BLaER1 treated with 17β-estradiol and CSF1 and Interleukin-3, amounts not matched to agents 10 nM and 100 nM (cell line): ENCODE measurements at regions not wholly inside any gene's neighbourhood (a gene's known extent, or its start where the extent isn't known, plus 50 kb on each side); places are given as distances from the start of the nearest gene placed in this dataset.
"Not testable (repeated sequence)": the region's sequence is repeated elsewhere in the genome, so short reads cannot be mapped to it uniquely, and the experiment has no call there.

ENCODE experiments used
- H3K27ac ChIP-seq, 11 experiments: shearing (Covaris generic); formaldehyde crosslinking; 2 replicates each; pipeline ENCODE4 v1.8.1; 2022
- H3K27me3 ChIP-seq, 11 experiments: shearing (Covaris generic); formaldehyde crosslinking; 2 replicates each; pipeline ENCODE4 v1.8.1; 2022
- H3K36me3 ChIP-seq, 11 experiments: shearing (Covaris generic); formaldehyde crosslinking; 2 replicates each; pipeline ENCODE4 v1.8.1; 2022
- H3K4me1 ChIP-seq, 10 experiments: shearing (Covaris generic); formaldehyde crosslinking; 2 replicates each; pipeline ENCODE4 v1.8.1; 2022
- H3K4me2 ChIP-seq, 11 experiments: shearing (Covaris generic); formaldehyde crosslinking; 2 replicates each; pipeline ENCODE4 v1.8.1; 2022
- H3K4me3 ChIP-seq, 10 experiments: shearing (Covaris generic); formaldehyde crosslinking; 2 replicates each; pipeline ENCODE4 v1.8.1; 2022
- H3K9ac ChIP-seq, 11 experiments: shearing (Covaris generic); formaldehyde crosslinking; 2 replicates each; pipeline ENCODE4 v1.8.1; 2022
- H3K9me3 ChIP-seq, 11 experiments: shearing (Covaris generic); formaldehyde crosslinking; replicated peaks in 1 of 11; 2 replicates each; pipeline ENCODE4 v1.8.1; 2022
- H4K20me1 ChIP-seq, 11 experiments: shearing (Covaris generic); formaldehyde crosslinking; 2 replicates each; pipeline ENCODE4 v1.8.1; 2022
- Cebpa-rat ChIP-seq, 11 experiments: shearing (Covaris generic); IDR thresholded peaks; 2 replicates each; pipeline ENCODE4 v1.8.1; 2022

GRCh38 chr18:68179811-68180210 lies 535.1 kb downstream of the TMX3 start:
- Histone ChIP-seq H3K4me1 (no peaks in the 10 kb centered on the region), H3K9me3 (no peaks in the 10 kb centered on the region), H3K4me3 (no peak overlapping the region), H3K9ac (no peak overlapping the region), H3K36me3 (no peaks in the 10 kb centered on the region), H3K27me3 (no peaks in the 10 kb centered on the region), H3K27ac (no peak overlapping the region), H4K20me1 (no peaks in the 10 kb centered on the region), H3K4me2 (no peak overlapping the region)
- no peak for TF ChIP-seq Cebpa-rat (IDR thresholded peaks at IDR 0.05)

- Histone ChIP-seq H3K9ac (no peak overlapping the region), H3K4me3 (no peak overlapping the region), H3K27me3 (no peaks in the 10 kb centered on the region), H3K4me2 (no peak overlapping the region), H3K36me3 (no peaks in the 10 kb centered on the region), H3K27ac (no peak overlapping the region), H3K9me3 (no peaks in the 10 kb centered on the region), H3K4me1 (no peaks in the 10 kb centered on the region), H4K20me1 (no peaks in the 10 kb centered on the region)
- TF ChIP-seq Cebpa-rat (IDR thresholded peaks at IDR 0.05), result no peak
Observed at GRCh38 chr18:68178921-68179320, 536.0 kb downstream of the TMX3 start.

DNA sequence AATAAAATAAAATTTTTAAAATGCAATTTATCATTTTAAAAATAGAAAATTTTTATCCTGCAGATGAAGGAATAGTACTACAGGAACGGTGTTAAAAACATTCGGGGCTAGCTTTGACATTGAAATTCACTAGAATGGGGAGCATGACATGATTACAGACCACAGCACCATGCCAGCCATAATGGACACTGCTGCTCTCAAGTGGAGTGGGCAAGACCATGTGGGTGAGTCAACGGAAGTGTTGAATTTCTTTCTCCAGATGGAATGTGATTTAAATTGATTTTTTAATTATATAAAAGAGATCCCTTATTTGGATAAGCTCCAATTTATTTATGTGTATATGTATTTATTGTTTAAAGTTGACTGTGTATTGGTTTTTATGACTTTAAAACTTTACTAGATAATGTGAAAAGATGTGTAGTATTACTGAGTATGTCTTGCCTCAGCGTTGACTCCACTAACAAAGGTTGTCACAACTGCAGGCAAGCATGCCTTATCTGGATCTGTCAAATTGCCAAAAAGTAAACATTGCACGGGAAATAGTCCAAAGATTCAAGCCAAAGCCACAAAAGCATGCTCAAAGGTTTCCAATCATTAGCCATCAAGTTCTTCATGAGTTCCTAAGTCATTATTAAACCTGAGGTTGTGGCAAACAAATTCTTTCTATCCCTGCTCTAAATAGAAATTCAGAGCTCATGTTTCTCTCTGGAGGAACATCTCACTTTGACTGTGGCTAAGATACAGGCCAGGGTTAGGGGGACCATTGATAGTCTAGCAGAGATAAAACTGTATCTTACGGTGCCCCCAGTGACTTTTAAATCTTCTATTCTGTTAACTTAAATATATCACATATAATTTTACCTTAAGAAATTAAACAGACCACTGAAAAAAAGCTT lies 536.9 kb downstream of the TMX3 start:
- no peak overlapping the region for H3K27ac ChIP-seq
- H3K4me3 ChIP-seq, result no peak overlapping the region
- no peaks in the 10 kb centered on the region for H3K36me3 ChIP-seq
- TF ChIP-seq Cebpa-rat (IDR thresholded peaks at IDR 0.05), result no peak
- H3K27me3 ChIP-seq, result no peaks in the 10 kb centered on the region
- H3K4me1 ChIP-seq, result no peaks in the 10 kb centered on the region
- H3K9me3 ChIP-seq, result no peaks in the 10 kb centered on the region
- H3K4me2 ChIP-seq, result no peak overlapping the region
- 0 out of 22 replicates have a peak, but pooled peaks cover 0 to 2% (median 0%) of the 10 kb centered on the region in 11 experiments for H4K20me1 ChIP-seq
- no peak overlapping the region for H3K9ac ChIP-seq

GRCh38 chr18:68176901-68177300 lies 538.0 kb downstream of the TMX3 start:
- Histone ChIP-seq H3K36me3 (no peaks in the 10 kb centered on the region), H3K27me3 (no peaks in the 10 kb centered on the region), H3K4me2 (no peak overlapping the region), H3K27ac (no peak overlapping the region), H3K4me3 (no peak overlapping the region), H3K9ac (no peak overlapping the region), H3K9me3 (no peaks in the 10 kb centered on the region), H3K4me1 (no peaks in the 10 kb centered on the region), H4K20me1 (0 out of 22 replicates have a peak, but pooled peaks cover 0 to 2% (median 0%) of the 10 kb centered on the region in 11 experiments)
- no peak for TF ChIP-seq Cebpa-rat (IDR thresholded peaks at IDR 0.05)

DNA sequence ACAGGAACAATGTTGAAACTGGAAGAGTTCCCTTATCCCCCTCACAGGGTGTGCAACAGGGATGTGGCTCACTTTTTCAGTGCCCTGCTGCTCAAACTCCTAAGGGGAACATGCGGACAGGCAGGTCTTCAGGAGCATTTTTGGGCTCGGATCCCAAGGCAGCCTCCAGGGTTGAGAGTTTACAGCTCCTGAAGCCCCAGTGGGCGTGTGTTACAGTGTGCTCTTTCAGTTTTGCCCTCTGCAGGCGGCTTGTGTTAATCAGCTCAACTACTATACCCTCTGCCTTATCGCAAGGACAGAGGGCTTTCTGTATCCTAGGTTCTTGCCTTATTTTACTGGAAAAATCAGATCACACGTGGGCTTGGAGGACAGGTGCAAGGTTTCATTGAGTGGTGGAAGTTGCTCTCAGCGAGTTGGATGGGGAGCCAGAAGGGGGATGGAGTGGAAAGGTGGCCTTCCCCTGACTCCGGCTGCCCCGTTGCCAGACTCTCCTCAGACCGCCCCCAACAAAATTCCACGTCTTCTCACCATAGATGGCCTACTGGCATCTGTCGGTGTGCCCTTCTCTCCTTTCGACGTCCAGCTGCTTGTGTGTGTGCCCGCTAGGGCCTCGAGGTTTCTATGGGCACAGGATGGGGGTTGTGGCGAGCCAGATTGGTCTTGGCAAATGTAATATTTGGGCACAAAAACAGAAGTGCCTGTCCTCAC lies 541.9 kb downstream of the TMX3 start:
- no peaks in the 10 kb centered on the region for H3K9me3 ChIP-seq
- H3K36me3 ChIP-seq, result no peaks in the 10 kb centered on the region
- H4K20me1 ChIP-seq, result 0 out of 22 replicates have a peak, but pooled peaks cover 0 to 2% (median 0%) of the 10 kb centered on the region in 11 experiments
- no peak for TF ChIP-seq Cebpa-rat (IDR thresholded peaks at IDR 0.05)
- H3K4me1 ChIP-seq, result no peaks in the 10 kb centered on the region
- H3K9ac ChIP-seq, result no peak overlapping the region
- no peak overlapping the region for H3K4me2 ChIP-seq
- no peak overlapping the region for H3K4me3 ChIP-seq
- no peak overlapping the region for H3K27ac ChIP-seq
- H3K27me3 ChIP-seq, result no peaks in the 10 kb centered on the region

DNA sequence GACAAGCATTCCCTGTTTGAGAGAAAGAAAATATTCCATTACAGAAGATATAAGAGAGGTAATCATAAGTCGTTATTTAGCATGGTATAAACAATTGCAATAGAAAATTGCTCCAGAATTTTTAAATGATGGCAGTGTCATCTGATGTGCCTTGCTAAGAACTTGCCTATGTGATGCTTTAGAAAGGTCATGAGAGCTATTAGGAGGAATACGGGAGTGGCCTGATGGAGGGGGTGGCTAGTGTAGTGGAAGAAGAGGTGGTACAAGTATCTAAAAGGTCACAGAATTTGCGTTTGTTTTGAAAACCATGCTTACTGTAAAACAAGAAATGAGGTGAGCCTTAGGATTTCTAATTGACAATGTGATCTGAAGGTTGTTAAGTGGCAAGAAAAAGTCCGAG lies 550.0 kb downstream of the TMX3 start:
- no peak for TF ChIP-seq Cebpa-rat (IDR thresholded peaks at IDR 0.05)

DNA sequence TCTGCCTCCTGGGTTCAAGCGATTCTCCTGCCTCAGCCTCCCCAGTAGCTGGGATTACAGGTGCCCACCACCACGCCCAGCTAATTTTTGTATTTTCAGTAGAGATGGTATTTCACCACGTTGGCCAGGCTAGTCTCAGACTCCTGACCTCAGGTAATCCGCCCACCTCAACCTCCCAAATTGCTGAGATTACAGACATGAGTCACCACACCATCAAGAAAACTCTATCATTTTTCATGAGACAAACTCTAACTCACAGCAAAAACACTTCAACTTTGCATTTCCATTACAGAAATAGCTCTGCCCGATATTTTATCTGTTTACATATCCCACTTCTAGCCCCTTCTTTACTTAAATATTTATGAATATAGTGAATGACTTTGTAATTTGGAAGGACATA lies 561.1 kb downstream of the TMX3 start:
- not testable (repeated sequence) for H3K4me1 ChIP-seq, H3K27ac ChIP-seq, H3K4me3 ChIP-seq, H4K20me1 ChIP-seq, H3K9ac ChIP-seq, H3K27me3 ChIP-seq, H3K4me2 ChIP-seq, H3K36me3 ChIP-seq, H3K9me3 ChIP-seq

More for the DNA sequence above, 550.0 kb downstream of the TMX3 start:
- no peaks in the 10 kb centered on the region for H3K9me3 ChIP-seq
- no peaks in the 10 kb centered on the region for H4K20me1 ChIP-seq
- H3K4me1 ChIP-seq, result no peaks in the 10 kb centered on the region
- no peak overlapping the region for H3K4me2 ChIP-seq
- H3K4me3 ChIP-seq, result no peak overlapping the region
- H3K9ac ChIP-seq, result no peak overlapping the region
- H3K27me3 ChIP-seq, result no peaks in the 10 kb centered on the region
- no peak overlapping the region for H3K27ac ChIP-seq
- no peaks in the 10 kb centered on the region for H3K36me3 ChIP-seq

GRCh38 chr18:68152770-68153169 lies 562.1 kb downstream of the TMX3 start:
- Histone ChIP-seq H3K4me3 (no peak overlapping the region), H3K9me3 (no peaks in the 10 kb centered on the region), H3K27me3 (no peaks in the 10 kb centered on the region), H3K36me3 (no peaks in the 10 kb centered on the region), H3K9ac (no peak overlapping the region), H4K20me1 (no peaks in the 10 kb centered on the region), H3K27ac (no peak overlapping the region), H3K4me1 (no peaks in the 10 kb centered on the region), H3K4me2 (no peak overlapping the region)
- TF ChIP-seq Cebpa-rat (IDR thresholded peaks at IDR 0.05), result no peak

- Histone ChIP-seq H3K9ac (no peak overlapping the region), H3K27ac (no peak overlapping the region), H3K27me3 (no peaks in the 10 kb centered on the region), H3K4me1 (no peaks in the 10 kb centered on the region), H3K36me3 (no peaks in the 10 kb centered on the region), H3K4me3 (no peak overlapping the region), H3K4me2 (no peak overlapping the region), H3K9me3 (no peaks in the 10 kb centered on the region), H4K20me1 (no peaks in the 10 kb centered on the region)
- no peak for TF ChIP-seq Cebpa-rat (IDR thresholded peaks at IDR 0.05)
Observed at GRCh38 chr18:68150961-68151360, 563.9 kb downstream of the TMX3 start.

- H3K27me3 ChIP-seq, result no peaks in the 10 kb centered on the region
- no peak overlapping the region for H3K4me2 ChIP-seq
- no peaks in the 10 kb centered on the region for H3K9me3 ChIP-seq
- no peak overlapping the region for H3K4me3 ChIP-seq
- H4K20me1 ChIP-seq, result no peaks in the 10 kb centered on the region
- TF ChIP-seq Cebpa-rat (IDR thresholded peaks at IDR 0.05), result no peak
- no peaks in the 10 kb centered on the region for H3K36me3 ChIP-seq
- no peak overlapping the region for H3K27ac ChIP-seq
- no peak overlapping the region for H3K9ac ChIP-seq
- H3K4me1 ChIP-seq, result no peaks in the 10 kb centered on the region
Observed at GRCh38 chr18:68148863-68149262, 566.0 kb downstream of the TMX3 start.
